GM21723 (cell line): ENCODE measurements at regions not wholly inside any gene's neighbourhood (a gene's known extent, or its start where the extent isn't known, plus 50 kb on each side); places are given as distances from the start of the nearest gene placed in this dataset.
"Not testable (repeated sequence)": the region's sequence is repeated elsewhere in the genome, so short reads cannot be mapped to it uniquely, and the experiment has no call there.

ENCODE experiments used
- ATAC-seq: cut with Tn5 transposase; IDR thresholded peaks from one replicate; pipeline ENCODE4 v1.9.1; 2021; ENCODE audit warnings: mild to moderate bottlenecking, moderate library complexity; ENCODE audit not compliant: unreplicated experiment

DNA sequence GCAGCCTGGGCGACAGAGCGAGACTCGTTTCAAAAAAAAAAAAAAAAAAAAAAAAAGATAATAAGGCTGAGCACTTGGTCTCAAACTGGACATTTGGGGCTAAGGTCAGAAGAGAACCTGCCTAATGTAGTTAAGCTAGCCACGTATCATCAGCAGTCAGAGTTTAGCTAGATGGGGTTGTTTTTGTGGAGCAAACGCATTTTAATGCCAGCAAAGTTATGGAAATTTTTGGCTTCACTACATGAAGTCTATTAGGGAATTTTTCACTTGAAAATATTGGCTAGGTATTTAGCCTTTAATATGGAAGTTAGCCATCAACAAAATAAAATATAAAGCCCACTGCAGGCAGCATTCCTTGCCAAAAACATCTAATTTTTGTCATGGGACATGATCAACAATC, 902.9 kb upstream of the CDH18 start:
- ATAC-seq, result not testable (repeated sequence)

DNA sequence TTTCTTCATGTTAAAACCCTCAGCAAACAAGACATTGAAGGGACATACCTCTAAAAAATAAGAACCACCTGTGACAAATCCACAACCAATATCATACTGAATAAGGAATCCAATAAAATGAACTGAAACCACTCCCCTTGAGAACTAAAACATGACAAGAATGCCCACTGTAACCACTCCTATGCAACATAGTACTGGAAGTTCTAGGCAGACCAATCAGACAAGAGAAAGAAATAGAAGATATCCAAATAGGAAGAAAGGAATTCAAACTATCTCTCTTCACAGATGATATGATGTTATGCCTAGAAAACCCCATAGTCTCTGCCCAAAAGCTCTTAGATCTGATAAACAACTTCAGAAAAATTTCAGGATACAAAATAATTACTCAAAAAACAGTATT, 887.7 kb upstream of the CDH18 start:
- ATAC-seq, result not testable (repeated sequence)

DNA sequence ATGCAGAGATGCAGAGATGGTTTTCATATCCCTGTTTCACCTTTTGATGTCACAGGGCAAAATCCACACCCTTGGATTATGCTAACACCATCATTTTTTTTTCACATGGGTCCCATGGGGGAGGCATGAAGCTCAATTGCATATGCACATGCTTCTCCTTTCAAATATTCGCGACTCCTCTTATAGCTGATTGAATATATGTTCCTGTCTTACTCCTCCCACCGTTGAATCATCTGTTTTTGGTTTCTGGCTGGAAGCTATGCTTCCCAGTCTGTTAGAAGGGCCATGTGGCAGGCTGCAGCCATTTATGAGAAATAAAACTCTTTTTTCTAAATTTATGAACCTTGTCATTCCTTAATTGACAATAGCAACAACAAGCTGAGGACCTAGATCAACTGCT, 877.9 kb upstream of the CDH18 start:
- ATAC-seq, result not testable (repeated sequence)

DNA sequence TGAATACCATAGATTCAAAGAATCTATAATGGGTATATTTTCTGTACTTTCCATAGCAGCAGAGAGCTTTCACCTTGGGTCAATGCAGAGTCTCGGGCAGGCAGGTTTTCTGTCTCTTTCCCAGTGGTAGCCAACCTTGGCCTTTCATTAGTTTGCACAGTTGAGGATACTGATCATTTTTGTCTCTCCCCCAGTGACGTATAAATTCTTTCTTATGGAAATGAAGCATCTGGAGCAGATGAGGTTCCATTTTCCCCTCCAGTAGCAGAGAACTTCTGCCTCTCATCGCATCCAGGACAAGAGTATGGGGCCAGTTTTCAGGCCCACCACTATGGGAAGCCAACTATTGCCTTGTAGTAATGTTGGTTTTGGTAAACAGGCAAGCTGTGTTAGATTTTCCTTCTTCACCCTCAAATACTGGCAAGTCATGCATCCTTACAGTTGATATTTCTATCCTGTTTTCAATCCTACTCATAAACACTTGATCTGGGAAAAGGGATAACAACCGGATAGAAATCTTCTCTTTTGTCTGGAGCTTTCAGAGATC, 845.2 kb upstream of the CDH18 start:
- ATAC-seq, result no peak

DNA sequence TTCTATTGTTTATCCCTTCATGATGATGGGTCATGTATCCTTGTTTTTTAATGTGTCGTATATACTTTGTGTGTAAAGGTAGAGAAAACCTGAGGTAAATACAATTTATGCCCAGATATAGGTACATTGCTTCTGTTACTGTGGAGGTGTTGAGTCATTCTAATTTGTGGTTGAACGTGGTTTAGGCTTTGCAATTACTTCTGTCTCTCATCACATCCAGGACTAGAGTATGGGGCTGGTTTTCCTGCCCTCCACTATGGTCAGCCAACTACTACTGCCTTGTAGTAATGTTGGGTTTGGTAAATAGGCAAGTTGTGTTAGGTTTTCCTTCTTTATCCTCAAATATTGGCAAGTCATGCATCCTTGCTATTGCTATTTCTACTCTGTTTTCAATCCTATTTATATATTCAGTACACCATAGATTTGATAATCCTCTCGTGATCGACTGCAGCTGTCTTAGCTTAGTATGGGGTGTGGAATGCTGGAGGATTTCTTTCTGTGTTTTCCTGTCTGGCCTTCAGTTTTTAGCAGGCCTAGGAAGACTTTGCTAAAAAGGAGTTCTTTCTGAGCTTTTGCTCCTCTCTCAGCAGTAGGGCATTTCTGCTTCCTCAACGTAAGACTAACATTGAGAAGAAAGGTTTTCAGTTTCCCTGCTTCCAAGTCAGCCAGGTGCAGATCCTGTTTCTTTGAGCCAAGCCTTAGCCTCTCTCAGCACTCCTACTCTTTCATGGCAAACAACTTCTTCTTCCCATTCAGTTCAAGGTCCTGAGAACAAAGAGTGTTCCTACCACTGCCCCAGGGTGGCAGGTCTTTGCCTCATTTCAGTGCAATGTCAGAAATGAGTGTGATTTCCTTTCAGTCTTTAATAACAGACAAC, 844.4 kb upstream of the CDH18 start:
- no peak for ATAC-seq

DNA sequence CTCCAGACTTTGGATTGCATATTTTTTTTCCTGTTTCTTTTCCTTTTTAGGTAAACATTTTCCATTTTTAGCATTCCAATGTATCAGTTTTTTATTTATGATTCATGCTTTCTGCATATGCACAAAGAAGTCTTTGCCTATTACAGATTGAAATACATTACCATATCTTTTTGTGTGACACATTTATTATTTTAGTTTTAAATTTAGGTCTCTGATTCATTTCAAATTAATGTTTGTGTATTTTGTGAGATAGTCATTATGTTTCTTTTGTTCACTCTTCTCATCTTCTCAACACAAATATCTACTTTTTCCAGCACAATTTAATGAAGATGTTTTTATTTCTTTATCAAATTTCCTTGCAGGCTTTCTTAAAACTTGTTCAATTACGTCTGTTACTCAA, 838.0 kb upstream of the CDH18 start:
- ATAC-seq, result not testable (repeated sequence)

DNA sequence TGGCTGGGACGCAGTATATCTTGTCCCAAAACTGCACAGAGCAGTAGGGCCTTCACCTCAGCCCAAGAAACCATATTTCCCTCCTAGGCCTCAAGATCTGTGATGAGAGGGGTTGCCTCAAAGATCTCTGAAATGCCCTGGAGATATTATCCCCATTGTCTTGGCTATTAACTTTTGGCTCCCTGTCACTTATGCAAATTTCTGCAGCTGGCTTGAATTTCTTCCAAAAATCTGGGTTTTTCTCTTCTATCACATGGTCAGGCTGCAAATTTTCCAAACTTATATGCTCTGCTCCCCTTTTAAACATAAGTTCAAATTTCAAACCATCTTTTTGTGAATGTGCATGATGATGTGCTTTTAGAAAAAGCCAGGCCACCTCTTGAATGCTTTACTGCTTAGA, 809.2 kb upstream of the CDH18 start:
- ATAC-seq, result not testable (repeated sequence)

DNA sequence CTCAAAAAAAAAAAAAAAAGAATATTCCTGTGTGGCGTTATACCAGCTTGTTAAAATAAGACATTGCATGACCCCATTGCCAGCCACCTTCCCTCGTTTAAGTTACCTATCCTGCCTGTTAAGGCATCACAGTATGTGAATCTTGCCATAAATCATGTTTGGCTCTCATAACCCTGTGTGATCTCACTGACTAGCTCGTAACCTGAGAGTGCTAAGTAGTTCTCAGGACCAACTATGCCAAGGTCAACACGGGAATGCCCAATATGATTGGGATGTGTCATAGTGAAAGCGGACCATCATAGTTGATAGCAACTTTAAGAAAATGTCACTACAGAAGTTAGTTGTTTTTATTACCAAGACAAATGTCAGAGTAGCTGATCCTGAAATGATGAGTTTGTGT, 796.8 kb upstream of the CDH18 start:
- ATAC-seq, result not testable (repeated sequence)

DNA sequence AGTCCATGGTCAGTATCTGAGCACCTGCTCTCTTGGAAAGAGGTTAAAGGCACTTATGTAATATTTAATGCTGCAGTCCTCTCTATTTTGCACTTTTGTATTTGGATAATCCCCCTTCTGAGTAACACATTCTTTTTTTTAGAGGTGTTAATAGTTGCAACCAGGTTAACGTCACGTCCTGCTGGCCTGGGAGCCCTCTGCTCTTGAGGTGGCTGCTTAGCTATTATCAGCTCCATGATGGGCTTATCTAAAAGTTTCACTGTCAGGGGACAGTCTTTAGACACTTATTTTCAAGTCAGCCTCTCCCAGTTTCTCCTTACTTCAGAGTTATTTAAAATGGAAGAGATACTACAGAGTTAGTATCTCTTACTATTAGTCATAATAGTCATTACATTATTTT, 795.5 kb upstream of the CDH18 start:
- ATAC-seq, result not testable (repeated sequence)

DNA sequence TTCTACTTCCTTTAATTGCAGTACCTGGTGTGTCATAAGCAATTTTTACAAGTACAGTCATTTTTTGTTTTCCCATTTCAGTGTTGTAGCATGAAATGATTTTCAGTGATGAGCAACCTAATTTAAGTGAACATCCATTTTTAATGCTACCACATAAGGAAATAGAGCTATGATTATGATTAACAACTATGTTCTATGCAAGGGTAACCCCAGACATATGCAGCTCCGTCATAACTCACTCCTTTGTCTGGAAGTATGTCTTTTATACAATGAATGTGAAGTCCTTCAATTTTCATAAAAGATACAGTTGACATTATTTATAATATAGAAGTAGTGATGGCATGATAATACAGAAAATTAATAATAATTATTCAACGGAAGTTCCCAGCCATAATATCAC, 783.3 kb upstream of the CDH18 start:
- not testable (repeated sequence) for ATAC-seq

DNA sequence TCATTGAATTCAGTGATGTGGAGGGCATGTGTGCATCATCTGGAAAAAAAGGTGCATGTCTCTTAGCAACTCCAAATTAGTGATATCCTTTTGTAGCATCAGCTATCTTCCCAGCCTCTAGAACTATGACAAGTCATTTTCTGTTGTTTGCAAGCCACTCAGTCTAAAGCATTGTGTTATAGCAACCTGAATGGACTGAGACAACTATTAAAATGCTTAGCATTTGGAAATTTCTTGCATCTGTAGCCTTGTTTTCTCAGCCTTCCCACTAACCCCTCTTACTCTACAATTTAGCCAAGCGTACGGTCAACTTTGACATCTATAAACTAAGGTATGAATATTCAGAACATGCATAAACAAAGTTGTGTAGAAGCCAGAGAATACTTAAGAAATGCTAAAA, 777.1 kb upstream of the CDH18 start:
- not testable (repeated sequence) for ATAC-seq

DNA sequence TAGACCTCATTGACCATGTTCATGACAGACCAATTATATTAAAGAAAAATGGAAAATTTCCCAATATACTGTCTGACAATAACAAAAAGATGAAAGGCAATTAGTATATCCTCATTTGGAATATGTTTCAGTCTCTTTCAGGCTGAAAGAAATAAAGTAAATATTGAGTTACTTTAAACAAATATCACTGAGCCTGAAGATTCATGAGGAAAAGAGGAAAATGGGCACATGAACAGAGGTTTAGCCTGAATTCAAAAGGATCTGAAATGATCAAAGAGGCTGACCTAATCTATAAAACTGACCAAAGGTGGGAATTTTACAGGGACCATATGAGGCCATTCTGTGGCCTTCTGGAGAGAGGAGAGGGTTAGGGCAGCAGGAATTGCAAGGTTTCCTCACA, 771.5 kb upstream of the CDH18 start:
- not testable (repeated sequence) for ATAC-seq

DNA sequence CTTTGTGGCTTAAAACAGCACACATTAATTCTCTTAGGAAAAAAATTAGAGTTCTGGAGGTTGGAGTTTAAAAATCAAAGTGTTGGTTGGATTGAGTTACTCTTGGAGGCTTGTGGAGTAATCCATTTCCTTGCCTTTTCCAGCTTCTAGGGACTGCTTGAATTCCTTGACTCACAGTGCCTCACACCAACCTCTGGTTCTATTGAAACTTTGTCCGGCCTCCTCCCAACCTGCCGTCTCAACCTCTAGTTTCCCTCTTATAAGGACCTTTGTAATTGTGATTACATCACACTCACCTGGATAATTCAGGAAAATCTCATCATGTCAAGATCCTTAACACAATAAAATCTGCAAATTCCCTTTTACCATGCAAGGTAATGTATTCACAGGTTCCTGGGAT, 764.2 kb upstream of the CDH18 start:
- ATAC-seq, result not testable (repeated sequence)

DNA sequence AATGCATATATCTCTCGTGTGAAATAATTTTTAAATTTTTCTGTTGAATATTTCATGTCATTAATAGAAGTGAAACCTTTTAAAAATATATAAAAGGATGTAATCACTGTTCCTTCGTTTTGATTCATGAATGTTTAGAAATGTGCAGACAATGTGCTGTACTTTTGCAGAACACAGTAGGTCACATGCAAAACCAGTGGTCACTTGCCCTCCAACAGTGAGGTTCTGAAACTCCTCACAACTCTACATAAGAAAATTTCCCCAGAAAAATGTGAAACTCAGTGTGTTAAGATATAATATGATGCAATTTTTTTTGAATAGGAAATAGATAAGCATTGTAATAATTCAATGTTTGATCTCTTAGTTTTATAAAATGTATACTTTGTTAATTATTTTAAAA, 747.7 kb upstream of the CDH18 start:
- ATAC-seq, result peak; percentile 72

DNA sequence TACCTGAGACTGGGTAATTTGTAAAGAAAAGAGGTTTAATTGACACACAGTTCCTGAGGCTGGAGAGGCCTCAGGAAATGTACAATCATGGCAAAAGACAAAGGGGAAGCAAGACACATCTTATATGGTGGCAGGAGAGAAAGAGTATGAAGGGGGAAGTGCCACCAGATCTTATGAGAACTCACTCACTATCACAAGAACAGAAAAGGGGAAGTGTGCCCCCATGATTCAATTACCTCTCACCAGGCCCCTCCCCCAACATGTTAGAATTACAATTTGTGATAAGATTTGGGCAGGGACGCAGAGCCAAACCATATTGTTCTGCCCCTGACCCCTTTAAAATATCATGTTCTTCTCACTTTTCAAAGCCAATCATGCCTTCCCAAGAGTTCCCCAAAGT, 744.2 kb upstream of the CDH18 start:
- ATAC-seq, result not testable (repeated sequence)

DNA sequence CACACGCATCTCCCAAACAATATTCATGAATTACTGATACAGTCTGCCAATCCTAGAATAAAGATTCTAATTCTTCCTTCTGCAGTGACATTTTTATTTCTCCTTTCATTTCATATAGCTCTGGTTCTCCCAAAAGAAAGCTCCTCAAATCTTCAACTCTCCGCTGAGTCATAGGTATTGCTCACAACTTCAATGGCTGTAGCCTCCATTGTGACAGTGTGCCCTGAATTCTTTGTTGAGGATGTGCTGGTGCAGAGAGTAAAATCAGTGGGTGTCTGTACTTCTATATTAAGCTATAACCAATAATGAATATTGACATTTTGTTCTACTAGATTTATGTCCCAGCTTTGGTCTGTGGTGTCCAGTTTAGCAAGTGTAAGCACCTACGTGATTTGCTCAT, 733.3 kb upstream of the CDH18 start:
- not testable (repeated sequence) for ATAC-seq

DNA sequence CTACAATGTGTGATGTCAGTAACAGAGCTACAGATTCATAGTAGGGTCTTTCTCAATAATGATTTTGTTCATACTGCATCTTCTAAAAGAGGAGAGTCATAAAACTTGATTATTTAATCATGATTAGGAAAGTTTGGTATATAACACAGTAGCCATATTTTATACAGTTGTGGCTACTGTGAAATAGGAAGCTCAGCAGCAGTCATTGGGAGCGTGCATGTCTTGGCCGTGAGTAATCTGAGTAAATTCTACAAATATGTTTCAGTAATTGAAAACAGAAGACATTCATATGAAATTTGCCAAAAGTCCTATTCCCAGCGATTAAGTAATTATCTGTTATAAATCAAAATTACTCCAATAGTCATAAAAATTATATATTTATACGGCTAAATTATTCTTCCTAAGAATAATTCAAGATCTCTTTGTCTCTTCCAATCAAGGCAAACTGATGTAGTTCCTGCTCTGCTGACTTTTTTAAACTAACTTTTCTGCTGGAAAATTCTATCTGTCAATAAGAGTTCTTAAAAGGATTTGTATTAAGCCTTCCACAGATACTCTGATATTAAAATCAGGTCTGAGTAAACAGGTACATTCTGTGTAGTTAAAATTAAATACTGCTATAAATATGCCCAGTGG, 723.6 kb upstream of the CDH18 start:
- not testable (repeated sequence) for ATAC-seq

DNA sequence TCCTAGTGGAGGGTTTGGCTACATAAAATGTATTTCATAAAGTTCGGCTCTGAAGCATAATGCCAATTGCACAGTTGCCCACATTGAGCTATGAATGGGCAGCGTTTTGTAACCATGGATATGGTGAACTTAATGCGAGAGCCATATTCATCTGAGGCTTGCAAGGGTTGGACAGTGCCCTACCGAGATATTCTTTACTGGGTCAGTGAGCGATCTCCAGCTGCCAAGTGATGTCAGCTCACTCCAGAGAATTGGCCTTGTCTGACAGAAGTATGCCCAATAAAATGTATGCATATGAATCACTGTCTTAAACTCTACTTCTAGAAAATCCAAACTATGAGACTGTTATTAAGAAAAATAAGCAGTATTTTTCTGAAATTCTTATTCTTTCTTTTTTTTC, 719.6 kb upstream of the CDH18 start:
- ATAC-seq, result not testable (repeated sequence)

DNA sequence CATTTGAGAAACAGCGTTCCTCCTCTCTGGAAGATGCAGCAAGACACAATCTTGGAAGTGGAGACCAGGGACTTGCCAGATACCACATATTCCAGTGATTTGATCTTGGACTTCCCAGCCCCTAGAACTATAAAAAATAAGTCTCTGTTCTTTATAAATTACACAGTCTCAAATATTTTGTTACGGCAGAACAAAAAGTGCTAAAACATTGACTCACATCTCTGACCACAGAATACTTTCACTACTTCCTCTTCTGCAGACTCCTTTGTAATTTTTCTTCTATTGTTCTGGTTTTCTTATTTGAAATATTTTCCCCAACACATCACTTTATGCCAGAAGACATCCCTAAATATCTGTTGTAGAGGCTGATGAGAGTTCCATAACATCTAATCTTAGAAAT, 706.1 kb upstream of the CDH18 start:
- no peak for ATAC-seq

DNA sequence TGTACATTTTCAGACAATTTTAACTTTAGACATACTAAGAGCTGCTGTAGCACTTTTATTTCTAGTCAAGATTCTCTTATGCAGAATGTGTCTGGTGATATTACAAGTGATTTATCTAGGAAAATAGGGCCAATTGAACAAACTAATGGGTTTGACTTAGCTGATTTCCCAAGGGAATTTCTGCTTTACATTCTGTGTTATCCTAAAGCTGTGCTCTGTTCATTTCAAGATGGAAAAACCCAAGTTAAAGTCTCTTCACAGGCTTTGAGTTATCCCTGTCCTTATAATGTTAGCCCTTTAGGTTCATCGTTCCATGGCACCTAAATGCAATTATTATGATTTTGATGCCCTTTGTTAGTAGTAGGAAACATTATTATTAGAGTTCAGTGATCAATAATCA, 704.9 kb upstream of the CDH18 start:
- ATAC-seq, result no peak

DNA sequence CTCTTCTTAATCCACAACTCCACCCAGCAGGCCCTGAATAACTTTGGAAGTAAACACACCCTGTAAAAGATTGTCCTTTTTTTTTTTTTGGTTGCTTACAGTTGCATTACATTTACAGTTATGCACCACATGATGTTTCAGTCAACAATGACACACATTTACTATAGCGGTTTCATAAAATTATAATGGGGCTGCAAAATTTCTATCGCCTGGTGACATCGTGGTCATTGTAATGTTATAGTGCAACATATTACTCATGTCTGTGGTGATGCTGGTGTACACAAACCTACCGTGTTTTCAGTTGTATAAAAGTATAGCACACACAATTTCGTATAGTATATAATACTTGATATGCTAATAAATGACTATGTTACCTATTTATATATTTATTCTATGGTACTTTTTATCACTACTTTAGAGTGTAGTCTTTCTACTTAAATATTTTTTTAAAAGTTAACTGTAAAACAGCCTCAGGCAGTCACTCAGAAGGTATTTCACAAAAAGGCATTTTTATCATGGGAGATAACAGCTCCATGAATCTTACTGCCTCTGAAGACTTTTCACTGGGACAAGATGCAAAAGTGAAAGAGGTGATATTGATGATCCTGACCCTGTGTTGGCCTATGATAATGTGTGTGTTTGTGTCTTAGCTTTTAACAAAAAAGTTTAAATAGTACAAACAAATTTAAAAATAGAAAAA, 695.4 kb upstream of the CDH18 start:
- no peak for ATAC-seq
